A673 (cell line): ENCODE measurements at regions not wholly inside any gene's neighbourhood (a gene's known extent, or its start where the extent isn't known, plus 50 kb on each side); places are given as distances from the start of the nearest gene placed in this dataset.
"Not testable (repeated sequence)": the region's sequence is repeated elsewhere in the genome, so short reads cannot be mapped to it uniquely, and the experiment has no call there.

Experiments used
- CTCF ChIP-seq: fragments of 300-800, 200-600 bp; sonication (generic); conservative IDR thresholded peaks from 2 replicates; pipeline ENCODE4 v1.5.1; 2017; ENCODE audit warnings: low read depth, mild to moderate bottlenecking, antibody characterized with exemption, low read length, moderate library complexity, mixed read lengths
- EZH2 ChIP-seq: fragments of 200-600 bp; sonication (generic); IDR thresholded peaks from 2 replicates; pipeline ENCODE4 v1.6.1; 2017; ENCODE audit warnings: borderline replicate concordance, low read depth, mild to moderate bottlenecking, mixed read lengths, antibody characterized with exemption, low read length; ENCODE audit not compliant: poor library complexity, severe bottlenecking

GRCh38 chr7:80020277-80020676, 114.4 kb upstream of the GNAI1 start:
- TF ChIP-seq CTCF, EZH2: not testable (repeated sequence)
